Retina (tissue), 1 donor: ENCODE measurements at regions not wholly inside any gene's neighbourhood (a gene's known extent, or its start where the extent isn't known, plus 50 kb on each side); places are given as distances from the start of the nearest gene placed in this dataset.
"Not testable (repeated sequence)": the region's sequence is repeated elsewhere in the genome, so short reads cannot be mapped to it uniquely, and the experiment has no call there.

Experiments
- DNase-seq: peaks from one replicate; pipeline ENCODE4 v3.0.0-alpha.2; 2016

GRCh38 chr16:29309601-29310000 lies 96.9 kb downstream of the NPIPB11 start:
- DNase-seq, result not testable (repeated sequence)

DNA sequence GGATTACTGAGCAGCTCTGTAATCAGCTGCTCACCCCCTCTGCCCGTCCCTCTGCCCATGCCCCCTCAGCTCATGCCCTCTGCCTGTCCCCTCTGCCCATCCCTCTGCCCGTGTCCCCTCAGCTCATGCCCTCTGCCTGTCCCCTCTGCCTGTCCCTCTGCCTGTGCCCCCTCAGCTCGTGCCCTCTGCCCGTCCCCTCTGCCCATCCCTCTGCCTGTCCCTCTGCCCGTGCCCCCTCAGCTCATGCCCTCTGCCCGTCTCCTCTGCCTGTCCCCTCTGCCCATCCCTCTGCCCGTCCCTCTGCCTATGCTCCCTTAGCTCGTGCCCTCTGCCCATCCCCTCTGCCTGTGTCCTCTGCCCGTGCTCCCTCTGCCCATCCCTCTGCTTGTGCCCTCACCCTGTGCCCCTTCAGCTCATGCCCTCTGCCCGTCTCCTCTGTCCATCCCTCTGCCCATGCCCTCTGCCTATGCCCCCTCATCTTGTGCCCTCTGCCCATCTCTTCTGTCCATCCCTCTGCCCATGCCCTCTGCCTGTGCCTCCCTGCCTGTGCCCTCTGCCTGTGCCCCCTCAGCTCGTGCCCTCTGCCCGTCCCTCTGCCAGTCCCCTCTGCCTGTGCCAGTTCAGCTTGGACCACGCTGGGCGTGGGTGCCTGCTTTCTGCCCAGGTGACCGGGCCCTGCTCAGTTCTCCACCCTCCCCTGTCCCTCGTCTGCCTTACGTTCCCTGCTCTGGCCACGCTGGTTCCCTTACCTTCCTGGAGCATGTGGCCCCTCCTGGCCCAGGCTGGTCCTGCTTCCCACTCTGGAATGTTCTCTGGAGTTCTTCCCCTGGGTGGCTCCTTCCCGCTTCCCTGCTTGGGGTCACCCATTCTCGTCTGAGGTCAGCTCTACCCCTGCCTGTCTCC lies 97.6 kb downstream of the NPIPB11 start:
- DNase-seq, result no peak

DNA sequence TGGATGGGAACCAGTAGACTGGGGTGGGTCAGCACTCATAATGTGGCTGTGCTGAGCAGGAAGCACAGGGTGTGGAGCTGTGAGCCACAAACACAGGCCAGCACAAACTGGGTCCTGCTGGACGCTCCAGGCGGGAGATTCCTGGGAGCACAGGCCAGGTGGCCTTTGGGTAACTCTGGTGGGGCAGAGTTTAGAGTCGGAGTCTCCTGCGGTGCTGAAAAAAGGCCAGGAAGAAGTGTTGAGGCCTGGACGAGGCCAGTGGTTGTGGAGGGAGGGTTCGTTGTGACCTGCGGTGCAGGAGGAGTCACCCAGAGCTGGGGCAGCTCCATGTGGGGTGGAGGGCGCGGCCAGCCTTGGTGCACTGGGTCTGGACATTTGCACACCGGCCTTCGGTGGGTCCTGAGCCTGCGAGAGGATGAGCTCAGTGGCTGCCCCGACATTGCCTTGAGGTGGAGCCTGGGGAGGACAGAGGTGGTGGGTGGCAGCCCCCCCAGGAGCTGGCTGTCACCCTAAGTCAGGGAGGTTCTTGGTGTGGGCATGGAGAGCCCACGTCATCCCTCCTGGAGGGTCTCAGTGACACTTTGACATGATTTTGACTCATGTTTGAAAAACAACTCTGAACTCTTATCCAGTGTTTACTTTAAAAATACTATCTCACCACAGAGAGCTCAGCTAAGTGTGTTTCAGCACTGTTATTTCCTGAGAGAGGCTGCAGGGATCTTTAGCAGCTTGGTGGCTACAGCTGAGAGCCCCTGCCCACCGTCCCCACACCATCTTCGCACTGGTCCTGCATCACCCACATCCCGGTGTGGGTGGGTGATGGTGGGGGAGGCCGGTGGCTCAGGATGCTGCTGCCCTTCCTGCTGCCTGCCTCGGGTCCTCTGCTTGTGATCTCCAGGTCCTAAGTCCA lies 98.7 kb downstream of the NPIPB11 start:
- DNase-seq, result no peak

DNA sequence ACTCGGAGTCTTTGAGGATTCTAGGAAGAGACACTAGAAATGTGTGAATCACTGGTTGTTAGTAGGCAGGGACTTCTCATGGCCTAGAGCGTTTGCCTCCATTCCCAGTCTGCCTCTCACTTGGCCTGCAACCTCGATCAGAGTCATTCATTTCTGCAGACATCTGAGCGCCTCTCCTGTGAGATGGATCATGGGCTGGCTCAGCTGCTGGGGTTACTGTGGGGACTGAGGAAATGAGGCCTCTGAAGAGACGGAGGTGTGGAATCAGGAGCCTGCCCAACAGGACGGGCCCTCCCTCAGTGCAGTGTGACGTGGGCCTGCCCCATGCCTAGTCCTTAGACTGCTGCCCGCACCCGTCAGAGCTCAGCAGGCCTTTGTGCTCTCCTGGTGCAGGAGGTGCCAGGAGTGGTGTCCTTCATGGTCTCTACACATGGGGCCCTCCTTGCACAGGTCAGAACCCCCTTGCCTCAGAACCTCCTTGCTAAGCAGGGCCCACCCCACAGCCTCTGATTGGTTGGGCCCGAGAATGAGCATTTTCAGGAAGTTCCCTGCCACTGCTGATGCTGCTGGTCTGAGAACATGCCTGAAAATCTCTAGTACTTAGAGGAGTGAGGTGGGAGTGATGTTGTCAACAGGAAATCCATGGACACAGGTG lies 99.4 kb downstream of the NPIPB11 start:
- DNase-seq, result no peak

- DNase-seq, result no peak
These were observed 100.3 kb downstream of the NPIPB11 start for GRCh38 chr16:29306201-29306600.

- not testable (repeated sequence) for DNase-seq
These were observed 101.5 kb downstream of the NPIPB11 start for GRCh38 chr16:29305018-29305417.

DNA sequence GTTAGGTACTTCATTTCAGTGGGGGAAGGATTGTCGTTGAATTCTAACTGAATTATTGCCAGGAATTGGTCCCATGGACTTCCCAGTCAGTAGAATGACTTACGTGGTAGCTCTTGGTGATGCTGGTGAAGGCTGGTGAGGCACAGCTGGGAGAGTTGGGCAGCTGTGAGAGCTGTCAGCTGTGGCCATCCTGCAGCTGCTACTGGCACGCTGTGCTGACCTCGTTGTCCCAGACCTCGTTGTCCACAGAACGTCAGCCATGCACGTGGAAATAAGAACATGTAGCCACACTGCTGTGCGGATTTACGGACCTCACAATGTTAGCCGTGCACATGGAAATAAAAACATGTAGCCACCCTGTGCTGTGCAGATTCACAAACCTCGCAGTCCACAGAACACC lies 102.3 kb downstream of the NPIPB11 start:
- DNase-seq, result no peak

DNA sequence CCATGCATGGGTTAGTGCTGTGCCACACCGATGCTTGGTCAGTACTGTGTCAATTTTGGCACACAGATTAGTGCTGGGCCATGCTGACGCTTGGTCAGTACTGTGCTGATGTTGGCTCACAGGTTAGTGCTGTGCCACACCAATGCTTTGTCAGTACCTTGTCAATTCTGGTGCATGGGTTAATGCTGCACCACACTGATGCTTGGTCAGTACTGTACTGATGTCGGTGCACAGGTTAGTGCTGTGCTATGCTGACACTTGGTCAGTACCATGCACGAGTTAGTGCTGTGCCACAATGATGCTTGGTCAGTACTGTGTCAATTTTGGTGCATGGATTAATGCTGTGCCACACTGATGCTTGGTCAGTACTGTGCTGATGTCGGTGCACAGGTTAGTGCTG lies 103.0 kb downstream of the NPIPB11 start:
- no peak for DNase-seq

GRCh38 chr16:29302976-29303375 lies 103.5 kb downstream of the NPIPB11 start:
- DNase-seq, result no peak

DNA sequence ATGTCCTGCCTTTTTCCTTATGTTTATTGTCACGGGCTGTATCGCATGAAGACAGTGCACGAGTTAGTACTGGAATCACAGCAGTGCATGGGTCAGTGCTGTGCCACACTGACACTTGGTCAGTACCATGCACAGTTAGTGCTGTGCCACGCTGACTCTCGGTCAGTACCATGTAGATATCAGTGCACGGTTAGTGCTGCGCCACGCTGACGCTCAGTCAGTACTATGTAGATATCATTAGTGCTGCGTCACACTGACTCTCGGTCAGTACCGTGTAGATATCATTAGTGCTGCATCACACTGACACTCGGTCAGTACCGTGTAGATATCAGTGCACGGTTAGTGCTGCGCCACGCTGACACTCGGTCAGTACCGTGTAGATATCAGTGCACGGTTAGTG lies 104.1 kb downstream of the NPIPB11 start:
- not testable (repeated sequence) for DNase-seq

- not testable (repeated sequence) for DNase-seq
These were observed 104.7 kb downstream of the NPIPB11 start for GRCh38 chr16:29301662-29302285.

- DNase-seq, result peak; percentile 63
These were observed 105.7 kb downstream of the NPIPB11 start for GRCh38 chr16:29300541-29301535.

DNA sequence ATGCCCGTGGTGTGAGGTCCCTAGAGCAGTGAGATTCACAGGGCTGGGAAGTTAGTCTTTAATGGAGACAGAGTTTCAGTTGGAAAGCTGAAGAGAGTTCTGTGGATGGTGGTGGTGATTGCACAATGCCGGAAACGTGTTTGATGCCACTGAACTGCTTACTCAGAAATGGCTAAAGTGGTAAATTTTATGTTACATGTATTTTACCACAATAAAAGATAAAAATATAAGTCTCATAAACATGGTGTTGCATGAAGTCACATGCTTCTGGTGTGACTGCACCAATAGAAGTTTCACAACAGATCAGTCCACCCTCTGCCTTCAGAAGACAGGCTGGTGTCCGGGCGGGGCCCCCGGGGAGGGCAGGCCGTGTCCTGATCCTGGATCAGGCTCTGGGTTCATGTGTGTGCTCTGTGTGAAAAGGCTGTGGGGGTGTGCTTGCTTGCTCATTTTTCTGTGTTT lies 106.5 kb downstream of the NPIPB11 start:
- DNase-seq, result not testable (repeated sequence)

DNA sequence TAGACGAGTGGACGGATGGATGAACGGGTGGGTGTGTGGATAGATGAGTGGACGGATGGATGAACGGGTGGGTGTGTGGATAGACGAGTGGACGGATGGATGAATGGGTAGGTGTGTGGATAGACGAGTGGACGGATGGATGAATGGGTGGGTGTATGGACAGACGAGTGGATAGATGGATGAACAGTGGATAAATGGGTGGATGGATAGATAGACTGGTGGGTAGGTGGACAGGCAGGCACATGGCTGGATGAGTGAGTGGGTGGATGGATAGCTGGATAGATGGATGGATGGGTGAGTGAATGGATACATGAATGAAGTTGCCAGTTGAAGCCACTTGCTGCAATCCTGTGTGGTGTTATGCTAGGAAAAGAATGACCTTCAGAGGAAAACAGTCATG lies 107.5 kb downstream of the NPIPB11 start:
- not testable (repeated sequence) for DNase-seq

DNA sequence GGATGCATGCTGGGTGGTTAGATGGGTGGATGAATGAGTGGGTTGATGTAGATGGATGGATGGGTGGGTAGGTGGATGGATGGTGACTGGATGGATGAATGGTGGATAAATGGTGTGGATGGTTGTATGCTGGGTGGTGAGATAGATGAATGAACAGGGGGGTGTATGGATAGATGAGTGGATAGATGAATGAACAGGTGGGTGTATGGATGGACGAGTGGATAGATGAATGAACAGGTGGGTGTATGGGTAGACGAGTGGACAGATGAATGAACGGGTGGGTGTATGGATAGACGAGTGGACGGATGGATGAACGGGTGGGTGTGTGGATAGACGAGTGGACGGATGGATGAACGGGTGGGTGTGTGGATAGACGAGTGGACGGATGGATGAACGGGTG lies 108.2 kb downstream of the NPIPB11 start:
- DNase-seq, result not testable (repeated sequence)

DNA sequence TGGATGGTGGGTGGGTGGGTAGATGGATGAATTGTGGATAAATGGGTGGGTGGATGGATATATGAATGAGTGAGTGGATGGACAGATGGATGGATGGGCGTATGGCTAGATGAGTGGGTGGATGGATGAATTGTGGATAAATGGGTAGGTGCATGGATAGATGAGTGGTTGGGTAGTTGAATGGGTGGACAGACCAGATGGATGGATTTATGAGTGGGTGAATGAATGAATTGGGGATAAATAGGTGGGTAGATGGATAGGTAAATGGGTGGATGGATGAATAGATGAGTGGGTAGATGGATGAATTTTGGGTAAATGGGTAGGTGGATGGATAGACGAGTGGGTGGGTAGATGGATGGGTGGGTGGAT lies 108.7 kb downstream of the NPIPB11 start:
- not testable (repeated sequence) for DNase-seq

- DNase-seq, result not testable (repeated sequence)
These were observed 109.2 kb downstream of the NPIPB11 start for GRCh38 chr16:29297144-29297808.

GRCh38 chr16:29296176-29296575 lies 110.3 kb downstream of the NPIPB11 start:
- not testable (repeated sequence) for DNase-seq

DNA sequence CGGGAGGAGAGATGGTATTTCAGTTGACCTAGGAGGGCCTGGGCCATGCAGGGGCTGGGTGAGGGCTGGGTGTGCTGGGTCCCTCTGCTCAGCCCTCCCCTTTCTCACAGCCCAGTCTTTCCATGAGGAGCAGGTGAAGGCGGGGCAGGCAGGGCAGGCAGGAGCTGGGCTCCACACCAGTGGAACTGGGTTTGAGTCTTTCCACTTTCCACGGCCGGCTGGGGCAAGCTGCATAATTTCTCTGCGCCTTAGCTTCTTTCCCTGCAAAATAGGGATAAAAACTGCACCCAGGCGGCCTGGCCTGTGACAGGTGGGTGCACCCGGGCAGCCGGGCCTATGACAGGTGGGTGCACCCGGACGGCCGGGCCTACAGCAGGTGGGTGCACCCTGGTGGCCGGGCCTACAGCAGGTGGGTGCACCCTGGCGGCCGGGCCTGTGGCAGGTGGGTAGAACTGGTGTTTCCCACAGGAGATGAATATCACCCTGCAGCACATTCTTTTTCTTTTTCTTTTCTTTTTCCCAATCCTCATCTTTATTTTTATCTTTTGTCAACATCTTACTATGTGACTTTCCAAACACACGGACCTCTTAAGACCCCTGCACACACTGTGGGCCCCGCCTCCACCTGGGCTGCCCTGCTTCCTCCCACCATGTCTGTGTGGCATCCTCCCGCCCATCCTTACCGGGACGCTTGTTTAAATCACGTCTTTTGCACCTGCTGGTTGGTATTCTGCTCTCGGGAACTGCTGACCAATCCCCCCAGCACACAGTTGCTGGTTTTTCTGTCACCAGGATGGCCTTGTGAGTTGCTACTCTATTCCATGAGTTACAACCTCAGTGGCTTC lies 111.3 kb downstream of the NPIPB11 start:
- DNase-seq, result not testable (repeated sequence)
